Adrenal gland (tissue), 9 donors: ENCODE measurements at regions not wholly inside any gene's neighbourhood (a gene's known extent, or its start where the extent isn't known, plus 50 kb on each side); places are given as distances from the start of the nearest gene placed in this dataset.

Source experiments
- DNase-seq, 7 donors: peaks; one replicate each; pipeline ENCODE4 v3.0.0-alpha.2; 2019 to 2020
- H3K27ac ChIP-seq, 5 donors: fragments of 200-600 bp; sonication (generic) in 4 of 5; 1 replicate in 3 of 5; 2 replicates in 2 of 5; pipeline versions ENCODE4 v1.5.1 to v1.8.0; 2016 to 2020; ENCODE audit warnings: mild to moderate bottlenecking in 1 of 5
- H3K27me3 ChIP-seq: fragments of 200-600 bp; 2 replicates; pipeline ENCODE4 v1.8.0; 2021
- H3K36me3 ChIP-seq, 2 donors: fragments of 200-600 bp; replicated peaks in 1 of 2; 1 replicate in 1 of 2; 2 replicates in 1 of 2; pipeline versions ENCODE4 v1.5.1 to v1.8.0; 2018 to 2022
- H3K4me1 ChIP-seq, 2 donors: fragments of 200-600 bp; replicated peaks in 1 of 2; 1 replicate in 1 of 2; 2 replicates in 1 of 2; pipeline versions ENCODE4 v1.5.1 to v1.8.0; 2018 to 2021
- H3K4me3 ChIP-seq, 4 donors: fragments of 200-600 bp; sonication (generic) in 3 of 4; one replicate each; pipeline ENCODE4 v1.5.1; 2016 to 2018
- H3K9me3 ChIP-seq, 3 donors: fragments of 200-600 bp; sonication (generic) in 1 of 3; replicated peaks in 1 of 3; 1 replicate in 2 of 3; 2 replicates in 1 of 3; pipeline versions ENCODE4 v1.5.1 to v1.8.0; 2016 to 2021
- POLR2A ChIP-seq, 2 donors: fragments of 450-650 bp; IDR thresholded peaks; one replicate each; pipeline ENCODE4 v1.6.1; 2017; ENCODE audit warnings: antibody characterized with exemption in 2 of 2, mild to moderate bottlenecking in 2 of 2, moderate library complexity in 1 of 2
- WGBS, 4 donors: extraction: QIAGEN DNeasy Blood & Tissue Kit in 2 of 4; methylation state at CpG; one replicate each; pipeline versions ENCODE4 v1.1.5 to v1.1.7; 2013 to 2017; 5-methylcytosine and 5-hydroxymethylcytosine counted together
- intact Hi-C, 2 donors: fragments of 100-400 bp; cut with DNase I; formaldehyde crosslinking; loops; one replicate each; pipeline versions ENCODE4 v1.14.1 to v1.15.0; 2022 to 2023
- TF ChIP-seq, protein P1 (sequence below), 6 experiments: fragments of 450-650 bp in 4 of 6; fragments of 200-600 bp in 2 of 6; sonication (generic) in 1 of 6; IDR thresholded peaks; 1 replicate in 5 of 6; 2 replicates in 1 of 6; pipeline versions ENCODE4 v1.5.1 to v1.8.0; 2016 to 2021; ENCODE audit warnings: antibody characterized with exemption in 6 of 6, mild to moderate bottlenecking in 2 of 6, moderate library complexity in 1 of 6
- donor health status: healthy with polysubstance abuse.
- donor health status: Bipolar disorder and iron deficiency.
- donor health status: DM: yes; HTN: yes; CAD: no.
- donor health status: DM: no; HTN: no; CAD: no.
- donor health status: DM: no; HTN: no; CAD: no.

DNA sequence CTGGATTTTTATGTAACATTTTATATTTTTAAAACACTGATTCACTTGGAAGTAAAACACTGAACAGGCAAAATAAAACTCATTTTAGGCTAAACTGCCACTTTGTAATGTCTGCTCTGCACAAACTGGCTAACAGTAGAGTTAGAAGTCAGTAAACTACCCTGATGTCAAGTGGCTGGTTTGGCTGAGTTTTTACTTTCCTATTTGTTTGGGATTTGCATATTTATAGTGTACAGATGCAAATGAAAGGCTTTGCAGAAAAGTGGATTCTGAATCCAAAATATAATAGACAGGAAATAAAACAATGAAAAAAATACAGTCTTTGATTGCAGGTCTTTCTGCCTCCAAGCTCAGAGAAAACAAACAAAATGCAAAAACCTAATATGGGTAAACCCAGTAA lies 213.1 kb downstream of the CDH26 start:
- no peaks in the 10 kb centered on the region for H3K9me3 ChIP-seq
- H3K36me3 ChIP-seq = no peaks in the 10 kb centered on the region
- H3K27ac ChIP-seq = no peak overlapping the region
- DNase-seq = no peak
- intact Hi-C loops = no loop called here
- TF ChIP-seq, protein P1, sequence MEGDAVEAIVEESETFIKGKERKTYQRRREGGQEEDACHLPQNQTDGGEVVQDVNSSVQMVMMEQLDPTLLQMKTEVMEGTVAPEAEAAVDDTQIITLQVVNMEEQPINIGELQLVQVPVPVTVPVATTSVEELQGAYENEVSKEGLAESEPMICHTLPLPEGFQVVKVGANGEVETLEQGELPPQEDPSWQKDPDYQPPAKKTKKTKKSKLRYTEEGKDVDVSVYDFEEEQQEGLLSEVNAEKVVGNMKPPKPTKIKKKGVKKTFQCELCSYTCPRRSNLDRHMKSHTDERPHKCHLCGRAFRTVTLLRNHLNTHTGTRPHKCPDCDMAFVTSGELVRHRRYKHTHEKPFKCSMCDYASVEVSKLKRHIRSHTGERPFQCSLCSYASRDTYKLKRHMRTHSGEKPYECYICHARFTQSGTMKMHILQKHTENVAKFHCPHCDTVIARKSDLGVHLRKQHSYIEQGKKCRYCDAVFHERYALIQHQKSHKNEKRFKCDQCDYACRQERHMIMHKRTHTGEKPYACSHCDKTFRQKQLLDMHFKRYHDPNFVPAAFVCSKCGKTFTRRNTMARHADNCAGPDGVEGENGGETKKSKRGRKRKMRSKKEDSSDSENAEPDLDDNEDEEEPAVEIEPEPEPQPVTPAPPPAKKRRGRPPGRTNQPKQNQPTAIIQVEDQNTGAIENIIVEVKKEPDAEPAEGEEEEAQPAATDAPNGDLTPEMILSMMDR (IDR thresholded peaks at IDR 0.05) = no peak
- no peak for TF ChIP-seq POLR2A (IDR thresholded peaks at IDR 0.05)
- no peaks in the 10 kb centered on the region for H3K27me3 ChIP-seq
- H3K4me3 ChIP-seq = no peak overlapping the region
- H3K4me1 ChIP-seq = no peaks in the 10 kb centered on the region

DNA sequence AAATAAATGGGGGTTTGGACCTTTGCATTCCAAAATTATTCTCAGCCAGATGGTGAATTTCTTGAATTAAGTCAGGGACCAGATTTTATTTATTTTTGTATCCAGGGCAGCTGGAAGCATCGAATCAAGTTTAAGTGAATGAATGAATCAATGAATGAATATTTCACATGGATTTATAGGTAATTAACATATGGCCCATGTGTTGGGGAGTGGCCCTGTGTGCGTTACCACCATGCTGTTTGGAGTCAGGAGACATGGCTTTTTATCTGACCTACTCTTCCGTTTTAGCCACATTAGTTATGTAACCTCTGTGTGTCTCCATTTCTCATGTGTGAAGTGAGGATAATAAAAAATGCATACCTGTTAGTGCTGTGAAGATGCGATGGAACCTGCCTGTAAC lies 213.5 kb downstream of the CDH26 start:
- TF ChIP-seq, protein P1 (IDR thresholded peaks at IDR 0.05) = no peak
- no peak for TF ChIP-seq POLR2A (IDR thresholded peaks at IDR 0.05)
- DNase-seq = no peak
- Histone ChIP-seq H3K27ac (no peak overlapping the region), H3K4me3 (no peak overlapping the region), H3K9me3 (no peaks in the 10 kb centered on the region), H3K4me1 (no peaks in the 10 kb centered on the region), H3K36me3 (no peaks in the 10 kb centered on the region), H3K27me3 (no peaks in the 10 kb centered on the region)
- intact Hi-C loops = no loop called here
- WGBS, 4 donors = 71 to 92% (median 80%) methylated on average over 4 of the region's 4 CpGs

DNA sequence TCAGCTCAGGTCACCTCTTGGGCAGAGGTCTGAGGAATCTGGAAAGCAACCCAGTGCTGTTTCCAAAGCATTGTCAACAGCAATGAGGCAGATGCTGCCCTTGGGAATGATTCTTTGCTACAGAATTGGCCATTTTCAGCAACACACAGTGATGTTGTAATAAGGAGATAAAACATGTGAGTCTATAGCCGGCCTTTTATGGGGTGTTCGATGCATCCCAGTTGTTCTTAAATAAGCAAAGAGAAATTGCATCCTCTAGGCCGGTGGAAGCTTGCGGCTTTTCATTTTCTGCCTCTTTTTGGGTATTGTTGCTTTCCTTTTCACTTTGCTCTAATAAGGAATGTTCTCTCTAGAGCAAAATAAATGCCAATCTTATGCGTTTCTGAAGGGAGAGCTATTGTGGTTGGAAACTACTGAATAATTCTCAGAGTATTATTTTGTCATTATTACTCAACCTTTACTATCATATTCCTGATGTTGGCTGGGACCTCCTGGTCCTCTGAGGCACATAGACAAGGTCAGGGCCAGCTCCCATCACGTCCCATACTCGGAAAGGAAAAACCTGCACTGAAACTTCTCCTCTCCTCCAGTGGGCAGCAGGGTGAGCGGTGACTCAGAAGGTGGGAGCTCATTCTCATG lies 214.2 kb downstream of the CDH26 start:
- H3K9me3 ChIP-seq = no peaks in the 10 kb centered on the region
- intact Hi-C loops = no loop called here
- H3K36me3 ChIP-seq = no peaks in the 10 kb centered on the region
- no peak overlapping the region for H3K27ac ChIP-seq
- H3K4me1 ChIP-seq = no peaks in the 10 kb centered on the region
- H3K27me3 ChIP-seq = no peaks in the 10 kb centered on the region
- TF ChIP-seq POLR2A (IDR thresholded peaks at IDR 0.05) = no peak
- TF ChIP-seq, protein P1 (IDR thresholded peaks at IDR 0.05) = no peak
- no peak overlapping the region for H3K4me3 ChIP-seq
- 70 to 76% (median 73%) methylated on average over 8 of the region's 8 CpGs for WGBS, 4 donors
- DNase-seq = no peak

DNA sequence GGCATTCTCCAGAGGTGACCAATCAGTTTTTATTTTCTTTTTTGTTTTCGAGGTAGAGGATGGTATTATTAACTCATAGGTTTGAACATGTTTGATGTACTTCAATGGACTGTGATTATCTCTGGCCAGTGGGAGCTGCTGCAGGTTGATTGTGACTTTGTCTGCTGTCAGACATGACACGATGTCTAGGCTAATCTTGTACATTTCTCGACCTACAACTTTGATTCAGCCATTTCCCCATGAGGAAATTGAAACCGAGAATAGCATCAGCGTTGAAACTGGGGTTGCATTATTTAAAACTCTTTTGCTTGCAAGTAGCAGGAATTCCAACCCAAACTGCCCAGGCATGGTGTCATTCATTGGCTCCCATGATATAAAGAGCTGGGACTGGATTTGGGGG lies 218.9 kb downstream of the CDH26 start:
- no peak overlapping the region for H3K27ac ChIP-seq
- no peaks in the 10 kb centered on the region for H3K4me1 ChIP-seq
- intact Hi-C loops = no loop called here
- H3K36me3 ChIP-seq = no peaks in the 10 kb centered on the region
- no peak for DNase-seq
- WGBS, 4 donors = 72 to 89% (median 79%) methylated on average over 5 of the region's 5 CpGs
- no peaks in the 10 kb centered on the region for H3K9me3 ChIP-seq
- TF ChIP-seq, protein P1 (IDR thresholded peaks at IDR 0.05) = no peak
- no peak for TF ChIP-seq POLR2A (IDR thresholded peaks at IDR 0.05)
- no peaks in the 10 kb centered on the region for H3K27me3 ChIP-seq
- H3K4me3 ChIP-seq = no peak overlapping the region
